HCT116 (cell line): ENCODE measurements at regions not wholly inside any gene's neighbourhood (a gene's known extent, or its start where the extent isn't known, plus 50 kb on each side); places are given as distances from the start of the nearest gene placed in this dataset.

ENCODE experiments used
- ATAC-seq: fragments of 200-7000 bp; cut with Tn5 transposase; 2 replicates; pipeline ENCODE4 v1.9.1; 2020; ENCODE audit warnings: mild to moderate bottlenecking, moderate library complexity
- BruUV-seq: library from RNA; stranded (reverse); fragments of 400-500 nt; replicated peaks from 2 replicates; lab custom pipeline; 2021; lab: Mats Ljungman, UMichigan
- CTCF ChIA-PET: fragments of 300-600 bp; sonication (Branson Sonifier 250); formaldehyde crosslinking; loops from one replicate; lab custom pipeline; 2021; ENCODE audit warnings: antibody characterized with exemption; lab: Charles Lee
- POLR2A ChIA-PET: fragments of 300-600, 350-600 bp; sonication (Branson Sonifier 250); formaldehyde crosslinking; loops from one replicate; lab custom pipeline; 2021; ENCODE audit warnings: antibody characterized with exemption; lab: Charles Lee
- RAD21 ChIA-PET, 2 experiments: fragments of 300-600 bp; sonication (Branson Sonifier 250); formaldehyde crosslinking; loops; one replicate each; lab custom pipeline; 2023; ENCODE audit warnings: low total read pairs in 2 of 2; ENCODE audit not compliant: uncharacterized antibody in 2 of 2, unreplicated experiment in 2 of 2, low non-redundant PET in 1 of 2; lab: Charles Lee
- DNase-seq: peaks from one replicate; pipeline ENCODE4 v3.0.0-alpha.2; 2010; ENCODE audit warnings: low read depth, low spot score
- H2AFZ ChIP-seq: fragments of 200-600 bp; shearing (Covaris generic), sonication (generic); 2 replicates; pipeline ENCODE4 v1.6.1; 2017; ENCODE audit warnings: low read depth, mixed run types, mixed read lengths, antibody characterized with exemption, low read length; ENCODE audit not compliant: poor library complexity, severe bottlenecking
- H3K27ac ChIP-seq: 2 replicates; pipeline ENCODE4 v1.5.1; 2012; ENCODE audit warnings: low read depth, low read length
- H3K27me3 ChIP-seq: fragments of 200-600 bp; sonication (generic); 2 replicates; pipeline ENCODE4 v1.6.1; 2016; ENCODE audit warnings: mixed run types, low read length, mixed read lengths; ENCODE audit not compliant: insufficient read depth
- H3K36me3 ChIP-seq, 2 experiments: fragments of 200-500 bp in 1 of 2; fragments of 200-600 bp in 1 of 2; sonication (Bioruptor generic) in 1 of 2; sonication (generic) in 1 of 2; 2 replicates each; pipeline versions ENCODE4 v1.5.1 to v1.6.1; 2014 to 2016; ENCODE audit warnings: low read length in 2 of 2, inconsistent platforms in 1 of 2, mixed read lengths in 1 of 2, mixed run types in 1 of 2; ENCODE audit not compliant: insufficient read depth in 2 of 2, control insufficient read depth in 1 of 2
- H3K4me1 ChIP-seq, 2 experiments: fragments of 200-600 bp in 1 of 2; sonication (generic) in 1 of 2; 2 replicates each; pipeline versions ENCODE4 v1.5.1 to v1.6.1; 2012 to 2017; ENCODE audit warnings: low read length in 2 of 2, inconsistent platforms in 1 of 2, mild to moderate bottlenecking in 1 of 2, mixed read lengths in 1 of 2, mixed run types in 1 of 2, moderate library complexity in 1 of 2; ENCODE audit not compliant: insufficient read depth in 2 of 2, control insufficient read depth in 1 of 2
- H3K4me2 ChIP-seq: fragments of 200-600 bp; sonication (generic); 2 replicates; pipeline ENCODE4 v1.6.1; 2017; ENCODE audit warnings: mixed run types, low read length, mixed read lengths
- H3K4me3 ChIP-seq, 2 experiments: fragments of 200-600 bp in 1 of 2; sonication (generic) in 1 of 2; replicated peaks in 1 of 2; 2 replicates each; pipeline ENCODE4 v1.5.1; 2011 to 2016; ENCODE audit warnings: low read length in 2 of 2, control low read depth in 1 of 2, low read depth in 1 of 2, mild to moderate bottlenecking in 1 of 2, mixed read lengths in 1 of 2, mixed run types in 1 of 2
- H3K79me2 ChIP-seq: fragments of 200-600 bp; sonication (generic); 2 replicates; pipeline ENCODE4 v1.6.1; 2017; ENCODE audit warnings: mild to moderate bottlenecking, mixed run types, low read length, moderate library complexity, mixed read lengths; ENCODE audit not compliant: insufficient read depth
- H3K9ac ChIP-seq: fragments of 200-600 bp; sonication (generic); 2 replicates; pipeline ENCODE4 v1.6.1; 2016; ENCODE audit warnings: low read length, mixed read lengths
- H3K9me2 ChIP-seq: fragments of 200-600 bp; sonication (generic), shearing (Covaris generic); 2 replicates; pipeline ENCODE4 v1.6.1; 2017; ENCODE audit warnings: mixed run types, mild to moderate bottlenecking, moderate library complexity; ENCODE audit not compliant: insufficient read depth
- H3K9me3 ChIP-seq, 2 experiments: fragments of 200-500 bp in 1 of 2; fragments of 200-600 bp in 1 of 2; sonication (Bioruptor generic) in 1 of 2; sonication (generic) in 1 of 2; 2 replicates each; pipeline ENCODE4 v1.6.1; 2014 to 2017; ENCODE audit warnings: low read length in 2 of 2, mixed read lengths in 2 of 2, inconsistent platforms in 1 of 2, low read depth in 1 of 2, mild to moderate bottlenecking in 1 of 2, mixed run types in 1 of 2, moderate library complexity in 1 of 2; ENCODE audit not compliant: control insufficient read depth in 1 of 2, insufficient read depth in 1 of 2
- H4K20me1 ChIP-seq: fragments of 200-600 bp; sonication (generic), shearing (Covaris generic); 2 replicates; pipeline ENCODE4 v1.6.1; 2017; ENCODE audit warnings: mixed run types, mild to moderate bottlenecking, moderate library complexity; ENCODE audit not compliant: insufficient read depth
- ATF3 ChIP-seq: IDR thresholded peaks from 2 replicates; pipeline ENCODE4 v1.6.1; 2012
- CBX3 ChIP-seq: IDR thresholded peaks from 2 replicates; pipeline ENCODE4 v1.6.1; 2012; ENCODE audit warnings: low read depth
- CEBPB ChIP-seq: IDR thresholded peaks from 2 replicates; pipeline ENCODE4 v1.6.1; 2012; ENCODE audit warnings: low read depth
- CTCF ChIP-seq, 3 experiments: fragments of 200-600 bp in 1 of 3; sonication (generic) in 1 of 3; IDR thresholded peaks in 2 of 3; conservative IDR thresholded peaks in 1 of 3; 2 replicates each; pipeline ENCODE4 v1.5.1; 2012 to 2017; ENCODE audit warnings: low read depth in 2 of 3, low read length in 2 of 3, antibody characterized with exemption in 1 of 3, borderline replicate concordance in 1 of 3, control low read depth in 1 of 3, mild to moderate bottlenecking in 1 of 3, mixed read lengths in 1 of 3, mixed run types in 1 of 3, moderate library complexity in 1 of 3; ENCODE audit not compliant: insufficient read depth in 1 of 3
- EGR1 ChIP-seq: IDR thresholded peaks from 2 replicates; pipeline ENCODE4 v1.6.1; 2012; ENCODE audit warnings: low read depth
- EZH2 ChIP-seq: fragments of 200-600 bp; sonication (generic); IDR thresholded peaks from 2 replicates; pipeline ENCODE4 v1.6.1; 2017; ENCODE audit warnings: antibody characterized with exemption, mixed run types
- EZH2phosphoT487 ChIP-seq: fragments of 200-600 bp; IDR thresholded peaks from 2 replicates; pipeline ENCODE4 v1.6.1; 2018; ENCODE audit warnings: antibody characterized with exemption, borderline replicate concordance
- FOSL1 ChIP-seq: IDR thresholded peaks from 2 replicates; pipeline ENCODE4 v1.6.1; 2012; ENCODE audit warnings: low read depth
- JUND ChIP-seq: IDR thresholded peaks from 2 replicates; pipeline ENCODE4 v1.6.1; 2012
- POLR2A ChIP-seq: IDR thresholded peaks from 2 replicates; pipeline ENCODE4 v1.7.0; 2011; ENCODE audit warnings: borderline replicate concordance; ENCODE audit not compliant: insufficient read depth, insufficient read length; ENCODE audit errors: extremely low read depth
- POLR2AphosphoS5 ChIP-seq: IDR thresholded peaks from 2 replicates; pipeline ENCODE4 v1.6.1; 2011; ENCODE audit warnings: mild to moderate bottlenecking, low read depth, low read length, moderate library complexity
- SIN3A ChIP-seq: IDR thresholded peaks from 2 replicates; pipeline ENCODE4 v1.6.1; 2012; ENCODE audit warnings: low read depth
- SP1 ChIP-seq: IDR thresholded peaks from 2 replicates; pipeline ENCODE4 v1.6.1; 2012; ENCODE audit warnings: low read depth
- SRF ChIP-seq: IDR thresholded peaks from 2 replicates; pipeline ENCODE4 v1.6.1; 2012; ENCODE audit warnings: low read depth
- TCF7L2 ChIP-seq: IDR thresholded peaks from 2 replicates; pipeline ENCODE4 v1.7.0; 2011; ENCODE audit warnings: borderline replicate concordance, inconsistent platforms; ENCODE audit not compliant: insufficient read depth, insufficient read length; ENCODE audit errors: extremely low read depth
- YY1 ChIP-seq: IDR thresholded peaks from 2 replicates; pipeline ENCODE4 v1.6.1; 2011; ENCODE audit warnings: low read length, low read depth, moderate library complexity, mild to moderate bottlenecking; ENCODE audit not compliant: insufficient replicate concordance; ENCODE audit errors: extremely low read depth
- ZBTB33 ChIP-seq: IDR thresholded peaks from 2 replicates; pipeline ENCODE4 v1.6.1; 2011; ENCODE audit warnings: mild to moderate bottlenecking, low read length, moderate library complexity; ENCODE audit not compliant: insufficient replicate concordance; ENCODE audit errors: extremely low read depth
- ZNF274 ChIP-seq: fragments of 200-500 bp; sonication (Bioruptor generic); IDR thresholded peaks from 2 replicates; pipeline ENCODE4 v1.6.1; 2014; ENCODE audit warnings: mild to moderate bottlenecking, low read depth, low read length, inconsistent platforms
- intact Hi-C: fragments of 100-400 bp; cut with micrococcal nuclease; formaldehyde crosslinking; loops from 2 replicates; pipeline ENCODE4 v1.10.0; 2022

DNA sequence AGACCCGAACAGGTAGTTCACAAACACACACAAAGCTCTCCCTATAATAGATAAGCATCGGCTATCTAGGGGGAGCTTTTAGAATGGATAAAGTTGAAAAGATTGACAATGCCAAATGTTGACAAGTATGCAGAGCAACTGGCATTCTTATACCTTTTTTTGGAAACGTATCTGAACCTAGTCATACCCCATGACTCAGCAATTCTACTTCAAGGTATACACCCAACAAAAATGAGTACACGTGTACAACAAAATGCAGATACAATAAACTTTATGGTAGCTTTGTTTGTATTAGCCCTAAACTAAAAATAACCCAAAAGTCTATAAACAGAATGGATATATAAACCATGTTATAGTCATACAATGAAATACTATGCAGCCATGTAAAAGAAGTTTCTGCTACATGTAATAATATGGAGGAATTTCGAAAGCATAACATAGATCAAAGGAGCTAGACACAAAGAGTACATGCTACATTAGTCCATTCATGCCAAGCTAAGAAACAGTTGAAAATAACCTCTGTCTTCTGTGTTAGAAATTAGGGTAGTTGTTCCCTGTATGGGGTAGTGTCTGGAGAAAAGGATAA, 718.5 kb upstream of the ZNF608 start:
- Histone ChIP-seq H3K36me3 (no peaks in the 10 kb centered on the region), H3K27me3 (no peaks in the 10 kb centered on the region), H3K4me2 (no peak overlapping the region), H3K27ac (no peak overlapping the region), H3K79me2 (no peaks in the 10 kb centered on the region), H3K4me1 (no peaks in the 10 kb centered on the region), H3K9me3 (no peaks in the 10 kb centered on the region), H3K9me2 (no peaks in the 10 kb centered on the region), H3K4me3 (no peak overlapping the region), H2AFZ (no peak overlapping the region), H4K20me1 (no peaks in the 10 kb centered on the region), H3K9ac (no peak overlapping the region)
- ATAC-seq (no peak), DNase-seq (no peak)
- ChIA-PET RAD21 (no interaction called here), CTCF (no interaction called here), POLR2A (no interaction called here)
- no TSS peak for BruUV-seq
- TF ChIP-seq YY1 (no peak), FOSL1 (no peak), CTCF (IDR thresholded peaks at IDR 0.05 in 2 of 3, conservative IDR thresholded peaks at IDR 0.05 in 1 of 3; ENCODE audit: borderline replicate concordance in 1 of 3, insufficient read depth in 1 of 3, low read depth in 2 of 3, low read length in 2 of 3) (no peak), ZBTB33 (no peak), JUND (no peak), CBX3 (no peak), POLR2AphosphoS5 (no peak), TCF7L2 (no peak), SRF (no peak), POLR2A (no peak), SIN3A (no peak), SP1 (no peak), EGR1 (no peak), ZNF274 (no peak), EZH2phosphoT487 (no peak), ATF3 (no peak), EZH2 (no peak), CEBPB (no peak)
- intact Hi-C loops: no loop called here
